Right hindlimb (tissue), 1 donor: ENCODE measurements at regions not wholly inside any gene's neighbourhood (a gene's known extent, or its start where the extent isn't known, plus 50 kb on each side); places are given as distances from the start of the nearest gene placed in this dataset.
A peak's percentile ranks its signal among the peaks of the same experiment; 100 is the strongest.

Experiments used
- DNase-seq: peaks from one replicate; pipeline ENCODE4 v3.0.0-alpha.2; 2018

DNA sequence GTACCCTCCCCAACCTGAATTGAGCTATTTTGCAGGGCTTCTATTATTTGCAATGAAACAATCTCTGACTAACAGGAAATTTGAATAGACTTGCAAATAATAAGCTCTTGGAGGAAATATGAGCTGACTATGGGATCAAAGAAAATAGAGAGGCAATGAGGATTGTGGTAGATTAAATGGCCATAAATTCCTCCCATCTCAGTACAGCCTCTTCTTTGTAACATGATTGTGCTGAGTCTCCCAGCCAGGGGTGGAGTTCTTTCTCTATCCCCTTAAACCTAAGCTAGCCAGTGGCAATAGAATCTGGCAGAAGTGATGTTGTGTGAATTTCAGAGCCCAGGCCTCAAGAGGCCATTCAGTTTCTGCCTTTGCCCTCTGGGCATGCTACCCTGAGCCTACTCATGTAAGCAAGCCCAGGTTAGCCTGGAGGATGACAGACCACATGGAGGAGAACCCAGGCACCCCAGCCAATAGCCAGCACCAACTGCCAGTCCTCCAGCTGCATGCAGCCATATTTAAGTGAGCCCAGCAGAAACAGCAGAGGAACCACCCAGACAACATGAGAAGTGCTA, 86.8 kb upstream of the TP53I11 start:
- DNase-seq = no peak

DNA sequence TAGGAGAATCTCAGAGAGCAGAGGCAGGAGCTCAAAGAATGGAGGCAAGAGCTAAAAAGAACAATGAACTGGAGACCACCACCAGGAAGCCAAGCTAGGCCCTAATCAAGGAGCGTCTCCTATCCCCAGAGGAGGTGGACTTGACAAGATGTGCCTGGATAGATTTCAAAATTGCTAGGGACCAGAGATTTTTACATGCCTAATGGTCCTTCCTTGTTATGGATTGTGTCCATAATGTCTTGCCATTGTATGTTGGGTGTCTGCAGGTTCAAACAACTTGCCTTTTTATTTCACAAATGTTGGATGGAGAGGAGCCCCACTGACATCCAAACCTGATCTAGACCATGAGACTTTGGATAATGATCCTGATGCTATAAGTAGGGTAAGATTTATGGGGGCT, 88.2 kb upstream of the TP53I11 start:
- DNase-seq = no peak

DNA sequence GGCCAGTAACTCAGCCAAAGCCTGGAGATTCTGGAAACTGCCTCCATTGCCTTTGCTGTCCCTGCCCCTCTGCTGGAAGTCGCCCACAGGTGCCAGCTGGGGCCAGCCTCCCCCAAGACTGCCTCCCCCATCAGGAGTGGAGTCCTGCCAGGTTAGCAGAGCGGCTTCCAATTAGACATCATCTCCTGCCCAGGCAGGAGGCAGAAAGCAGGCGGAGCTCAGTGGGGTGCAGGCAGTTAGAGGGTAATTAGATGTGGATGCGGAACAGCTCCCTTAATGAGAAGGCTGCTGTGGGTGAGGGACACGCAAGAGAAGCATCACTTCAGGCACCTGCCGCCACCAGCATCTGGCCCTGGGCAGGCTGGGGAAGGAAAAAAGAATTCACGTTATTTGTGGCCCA, 90.9 kb upstream of the TP53I11 start:
- no peak for DNase-seq

DNA sequence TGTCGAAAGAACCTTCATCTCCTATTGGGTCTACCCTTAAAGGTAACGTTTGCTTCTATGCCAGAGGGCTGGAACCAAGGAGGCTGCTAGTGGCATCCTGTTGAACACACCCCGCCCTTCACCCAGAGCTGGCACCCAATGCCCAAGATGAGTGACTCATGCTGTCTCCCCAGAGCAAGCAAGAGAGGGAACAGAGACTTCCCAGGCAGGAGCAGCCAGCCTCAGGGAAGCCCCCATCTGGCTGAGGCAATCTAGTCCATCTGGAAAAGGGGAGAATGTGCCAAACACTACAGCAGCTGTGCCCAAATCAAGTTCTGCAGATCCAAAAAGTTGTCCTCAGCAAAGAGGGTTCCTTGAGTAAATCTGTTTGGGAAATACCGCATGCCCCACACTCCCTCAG, 91.9 kb upstream of the TP53I11 start:
- no peak for DNase-seq

DNA sequence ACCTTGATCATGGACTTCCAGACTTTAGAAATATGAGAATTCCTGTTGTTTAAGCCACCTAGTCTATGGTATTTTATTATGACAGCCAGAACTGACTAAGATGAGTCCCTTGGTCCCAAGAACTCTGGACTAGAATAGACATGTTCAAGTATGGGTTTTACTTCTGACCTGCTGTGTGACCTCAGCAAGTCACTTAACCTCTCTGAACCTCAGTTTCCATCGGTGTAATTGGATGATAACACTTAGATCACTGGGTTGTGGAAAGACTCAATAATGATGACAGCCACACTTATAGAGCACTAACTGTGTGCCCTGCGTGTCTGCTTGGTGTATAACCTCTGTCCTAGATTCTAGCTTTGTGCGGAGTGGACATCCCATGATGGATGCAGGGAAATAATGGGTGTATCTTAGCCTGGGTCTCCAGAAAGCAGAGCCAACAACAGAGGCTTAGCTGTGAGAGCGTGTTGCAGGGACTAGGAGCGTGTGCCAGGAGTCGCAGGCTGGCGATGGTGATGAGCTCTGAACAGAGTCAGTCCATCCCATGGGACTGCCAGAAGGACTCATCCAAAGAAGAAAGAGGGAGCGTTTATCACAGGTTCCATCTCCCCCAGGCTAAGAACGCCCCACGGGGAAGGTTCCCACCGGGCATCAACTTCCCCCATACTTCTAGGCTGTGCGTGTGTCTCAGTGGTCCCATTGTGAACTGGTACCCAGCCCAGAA, 93.2 kb upstream of the TP53I11 start:
- DNase-seq = no peak

DNA sequence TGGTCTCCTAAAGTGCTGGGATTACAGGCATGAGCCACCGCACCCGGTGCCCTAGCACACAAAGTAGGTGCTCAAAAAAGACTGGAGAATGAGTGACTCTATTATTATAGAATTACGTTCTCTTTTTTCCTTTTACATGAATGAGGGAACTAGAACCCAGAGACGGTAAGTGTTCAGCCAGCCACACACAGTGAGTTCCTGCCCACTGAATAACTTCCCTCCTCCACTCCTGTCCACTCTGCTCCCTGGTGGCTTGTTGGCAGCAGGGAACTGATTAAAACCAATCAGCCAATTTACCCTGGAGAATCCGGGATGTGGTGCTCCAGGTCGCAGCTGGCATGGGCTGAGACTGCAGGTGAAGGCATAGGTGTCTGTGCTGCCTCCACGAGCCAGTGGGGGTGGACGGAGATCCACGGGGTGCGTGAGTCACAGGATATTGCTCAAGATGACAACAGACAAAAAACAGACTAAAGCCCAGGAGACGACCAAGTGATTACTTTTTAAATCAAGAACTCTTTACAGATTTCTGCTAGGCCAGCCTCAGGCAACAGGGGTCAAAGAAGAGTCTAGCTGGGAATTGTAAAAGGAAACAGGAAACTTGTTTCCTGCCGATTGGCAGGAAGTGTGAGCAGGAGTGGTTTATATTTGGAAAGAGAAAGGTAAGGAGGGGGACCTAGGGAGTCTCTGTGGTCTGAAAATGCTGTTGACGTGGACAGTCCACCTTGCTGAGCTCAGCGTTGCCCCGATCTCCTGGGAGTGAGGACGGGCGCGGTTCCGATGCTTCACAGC, 95.2 kb upstream of the TP53I11 start:
- no peak for DNase-seq

DNA sequence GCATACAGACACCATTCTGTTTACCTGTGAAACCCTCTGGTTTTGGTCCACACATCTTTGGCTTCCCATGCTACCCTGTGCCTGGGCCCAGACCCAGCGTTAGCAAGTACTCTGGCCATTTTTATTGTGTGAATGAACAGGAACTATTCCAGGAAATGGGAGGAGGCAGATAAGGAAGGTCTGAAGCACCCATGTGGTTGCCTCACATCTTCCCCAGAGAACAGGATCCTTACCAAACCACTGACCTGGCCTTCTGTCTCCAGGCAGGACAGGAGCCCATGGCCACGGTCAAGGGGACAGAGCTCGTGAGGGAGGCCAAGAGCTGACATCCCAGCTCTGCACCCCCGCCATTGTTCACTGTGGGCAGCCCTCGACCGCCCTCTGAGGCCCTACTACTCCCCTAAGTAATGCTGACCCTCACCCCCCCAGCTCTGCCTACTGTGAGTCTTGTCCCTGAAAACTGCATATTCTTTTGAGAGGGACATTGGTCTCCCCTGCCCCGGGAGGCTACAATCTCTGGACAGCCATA, 97.7 kb upstream of the TP53I11 start:
- no peak for DNase-seq

DNA sequence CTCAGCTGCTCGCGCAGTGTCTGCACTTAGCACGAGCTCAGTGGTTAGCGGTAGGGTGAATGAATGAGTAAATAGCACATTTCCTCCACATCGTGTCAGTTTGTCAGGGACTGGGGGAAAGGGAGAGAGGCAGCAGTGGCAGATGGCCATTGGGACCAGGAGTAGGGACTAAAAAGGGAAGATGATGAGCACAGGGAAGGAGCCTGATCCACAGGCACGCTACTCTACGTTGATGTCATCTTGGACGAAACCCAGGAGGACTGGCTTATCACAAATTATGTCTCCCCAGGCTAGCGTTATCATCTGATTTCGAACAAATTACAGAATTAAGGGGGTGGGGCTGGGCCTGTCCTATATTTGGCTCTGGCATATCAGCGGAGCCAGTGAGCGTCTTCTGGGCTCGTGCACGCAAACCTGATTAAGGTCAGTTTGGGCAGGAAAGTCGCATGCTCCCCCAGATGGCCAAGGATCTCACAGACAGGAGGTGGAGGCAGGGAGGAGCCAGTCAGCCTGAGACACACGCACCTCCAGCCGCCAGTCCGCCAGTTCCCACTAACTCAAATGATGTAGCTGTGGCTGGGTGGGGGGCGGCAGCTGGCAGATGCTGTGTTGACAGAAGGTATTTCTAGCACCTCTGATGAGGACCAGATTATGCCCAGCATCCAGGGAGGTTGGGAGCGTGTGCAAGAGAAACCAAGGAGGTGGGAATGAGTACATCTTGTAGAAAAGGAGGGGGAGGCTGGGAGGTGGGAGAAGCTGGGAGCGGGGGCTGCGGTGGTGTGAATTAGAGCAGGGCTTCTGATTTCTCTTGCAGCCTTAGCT, 97.4 kb upstream of the PRDM11 start:
- no peak for DNase-seq

DNA sequence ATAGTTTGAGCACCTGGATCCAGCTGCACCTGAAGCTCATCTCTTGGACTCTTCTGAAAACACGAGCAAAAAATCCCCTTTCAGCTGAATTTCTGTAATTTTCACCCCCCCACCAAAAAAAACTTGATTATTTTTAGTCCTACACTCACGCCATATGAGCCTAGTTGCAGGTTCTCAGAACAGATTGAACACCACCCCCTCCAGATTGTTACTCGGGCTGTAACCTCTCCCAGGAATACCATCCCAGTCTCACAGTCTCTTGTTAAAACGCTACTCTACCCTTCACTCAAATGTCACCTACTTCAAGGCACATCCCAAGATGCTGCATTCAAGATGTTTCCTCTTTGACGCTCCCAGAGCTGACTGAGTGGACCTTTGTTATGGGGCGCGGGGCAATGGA, 96.3 kb upstream of the PRDM11 start:
- no peak for DNase-seq

DNA sequence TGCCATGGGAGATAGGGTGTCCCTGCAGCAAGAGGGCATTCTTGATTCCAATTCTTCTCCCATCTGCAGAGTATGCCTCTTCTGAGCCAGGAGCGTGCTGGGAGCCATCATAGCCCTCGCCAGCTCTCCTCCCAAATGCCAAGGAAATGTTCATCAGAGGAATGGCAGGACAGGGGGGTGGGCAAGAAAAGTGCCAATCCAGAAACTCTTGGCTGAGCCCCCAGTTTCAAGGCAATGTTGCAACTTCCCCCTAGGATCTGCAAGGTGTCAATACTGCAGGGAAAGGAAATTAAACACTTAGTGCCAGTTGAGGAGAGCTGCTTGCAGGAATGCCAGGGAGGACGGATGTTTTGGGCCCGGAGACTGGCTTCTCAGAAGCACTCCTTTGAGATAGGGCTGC, 94.8 kb upstream of the PRDM11 start:
- DNase-seq = no peak

DNA sequence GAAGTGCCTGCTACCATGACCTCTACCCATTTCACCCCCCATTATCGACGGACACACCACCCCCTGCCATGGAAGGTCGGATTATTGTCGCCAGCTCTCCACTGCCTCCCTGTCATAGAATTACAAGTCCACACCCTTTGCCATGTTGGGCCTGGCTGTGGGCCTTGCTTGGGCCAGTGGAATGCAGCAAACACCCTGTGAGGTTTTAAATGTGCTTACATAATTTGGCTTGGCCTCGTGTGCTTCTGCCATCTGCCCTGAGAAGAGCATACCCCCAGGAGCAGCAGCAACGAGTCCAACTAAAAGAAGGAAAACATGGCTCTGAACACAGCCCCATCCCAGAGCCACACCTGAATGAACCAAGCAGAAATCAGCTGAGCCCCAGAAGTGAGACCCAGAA, 94.1 kb upstream of the PRDM11 start:
- DNase-seq = no peak

DNA sequence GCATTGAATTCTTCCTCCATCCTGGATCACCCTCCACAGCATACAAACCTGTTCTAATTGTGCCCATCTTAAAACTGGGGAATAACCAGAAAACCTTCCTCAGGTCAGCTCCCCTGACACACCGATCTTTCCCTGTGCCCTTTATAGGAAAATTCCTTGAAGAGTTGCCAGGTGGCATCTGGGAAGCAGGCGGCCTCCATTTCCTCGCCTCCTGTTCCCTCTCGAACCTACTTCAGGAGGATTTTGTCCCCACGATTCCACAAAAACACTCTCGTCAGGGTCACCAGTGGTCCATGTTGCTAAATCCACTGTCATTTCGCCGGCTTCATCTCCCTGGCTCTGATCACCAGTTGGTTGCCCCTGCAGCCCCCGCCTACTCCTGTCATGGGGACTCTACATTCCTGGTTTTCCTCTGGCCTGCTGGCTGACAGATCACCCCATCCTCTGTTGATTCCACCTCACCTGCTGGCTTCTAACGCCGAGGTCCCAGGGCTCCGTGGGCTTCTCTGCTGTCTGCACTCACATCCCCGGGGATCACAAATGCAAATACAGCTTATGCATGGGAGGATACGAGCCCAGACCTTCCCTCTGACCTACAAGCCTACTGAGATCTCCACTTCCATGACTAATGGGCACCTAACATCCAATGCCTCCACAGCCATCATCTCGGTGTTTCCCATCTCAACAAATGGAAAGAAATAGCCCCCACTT, 92.5 kb upstream of the PRDM11 start:
- no peak for DNase-seq

DNA sequence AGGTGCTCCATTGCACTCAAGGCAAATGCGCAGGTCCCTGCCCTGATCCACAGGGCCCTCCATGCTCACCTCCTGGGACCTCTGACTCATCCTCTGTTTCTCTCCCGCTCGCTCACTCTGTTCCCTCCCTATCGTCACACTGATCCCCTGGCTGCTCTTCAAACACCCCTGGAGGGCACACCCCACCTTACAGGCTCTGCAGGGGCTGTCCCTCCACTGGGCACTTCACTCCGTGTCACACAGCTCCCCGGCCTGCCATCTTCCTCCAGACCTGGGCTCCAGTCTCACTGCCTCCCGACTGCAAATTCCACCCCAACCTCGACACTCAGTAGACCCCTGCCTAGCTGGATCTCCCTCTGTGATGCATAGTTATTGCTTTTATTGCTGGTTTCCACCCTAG, 91.5 kb upstream of the PRDM11 start:
- no peak for DNase-seq

DNA sequence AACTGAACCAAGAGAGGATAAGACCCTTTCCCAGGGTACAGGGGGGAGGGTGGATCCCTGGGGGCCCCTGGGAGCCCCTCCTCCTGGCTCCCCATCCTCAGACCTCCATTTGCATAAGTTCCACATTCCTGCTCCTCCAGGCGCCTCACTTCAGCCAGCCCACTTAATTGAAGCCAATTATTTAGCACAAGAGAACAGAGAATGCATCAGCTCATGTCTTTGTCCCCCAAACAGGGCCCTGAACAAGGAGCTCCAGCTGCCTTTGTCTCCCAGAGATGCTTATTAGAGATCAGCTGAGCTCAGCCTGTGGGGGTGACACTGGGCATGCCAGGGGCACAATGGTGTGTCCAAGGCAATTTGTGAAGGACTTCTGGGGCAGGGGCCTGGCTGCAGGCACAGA, 89.9 kb upstream of the PRDM11 start:
- no peak for DNase-seq

DNA sequence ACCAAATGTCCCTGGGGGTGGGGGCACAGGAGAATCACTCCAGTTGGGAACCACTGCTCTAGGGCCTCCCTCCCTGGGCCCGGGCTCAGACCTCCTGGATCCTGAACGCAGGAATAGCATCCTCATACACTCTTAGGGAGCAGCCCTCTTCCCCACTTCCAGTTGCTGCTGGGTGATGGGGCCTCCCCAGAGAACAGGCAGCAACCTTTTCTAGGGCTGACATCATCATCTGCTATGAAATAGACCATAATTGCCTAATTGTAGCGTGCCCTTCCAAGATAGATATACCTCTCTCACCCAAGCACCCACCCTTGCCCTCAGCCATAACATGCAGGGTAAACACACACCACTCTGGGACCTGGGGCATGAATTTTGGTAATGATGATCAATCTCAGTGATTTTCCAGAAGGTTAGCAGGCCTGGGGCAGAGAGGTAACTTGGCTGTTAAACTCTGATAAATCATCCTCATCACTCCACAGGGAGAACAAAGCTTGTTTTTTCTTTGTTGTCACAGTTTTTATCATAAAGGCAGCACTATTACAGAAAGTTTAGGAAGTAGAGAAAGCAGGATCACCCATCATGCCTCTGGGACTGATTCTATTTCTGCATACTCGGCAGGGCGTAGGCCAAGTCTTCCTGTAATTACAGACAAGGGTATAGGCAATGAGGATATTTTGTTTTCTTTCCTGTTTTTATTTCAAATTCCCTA, 88.3 kb upstream of the PRDM11 start:
- DNase-seq = no peak

DNA sequence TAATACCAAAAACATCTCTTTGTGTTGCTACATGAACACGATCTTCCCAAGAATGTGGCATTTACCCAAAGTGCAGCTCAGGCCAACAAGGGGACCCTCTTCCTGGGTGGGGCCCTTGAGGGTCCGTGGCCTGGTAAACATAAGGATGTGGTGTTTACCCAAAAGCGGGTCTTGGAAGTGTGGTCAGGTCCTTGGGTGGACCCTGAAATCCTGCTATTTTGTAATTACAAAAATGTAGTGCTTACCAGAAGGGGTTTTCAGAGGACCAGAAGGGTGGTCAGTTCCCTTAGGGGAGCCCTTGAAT, 87.8 kb upstream of the PRDM11 start:
- peak; percentile 60 for DNase-seq

DNA sequence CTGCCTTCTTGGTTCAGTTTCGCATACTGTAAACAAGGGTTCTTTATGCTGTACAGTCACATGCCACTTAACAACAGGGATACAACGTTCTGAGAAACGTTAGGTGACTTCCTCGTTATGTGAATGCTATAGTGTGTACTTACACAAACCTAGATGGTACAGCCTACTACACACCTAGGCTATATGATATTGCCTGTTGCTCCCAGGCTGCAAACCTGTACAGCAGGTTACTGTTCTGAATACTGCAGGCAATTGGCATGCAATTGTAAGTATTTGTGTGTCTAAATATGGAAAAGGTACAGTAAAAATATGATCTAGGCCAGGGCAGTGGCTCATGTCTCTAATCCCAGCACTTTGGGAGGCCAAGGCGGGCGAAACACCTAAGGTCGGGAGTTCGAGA, 85.7 kb upstream of the PRDM11 start:
- no peak for DNase-seq

DNA sequence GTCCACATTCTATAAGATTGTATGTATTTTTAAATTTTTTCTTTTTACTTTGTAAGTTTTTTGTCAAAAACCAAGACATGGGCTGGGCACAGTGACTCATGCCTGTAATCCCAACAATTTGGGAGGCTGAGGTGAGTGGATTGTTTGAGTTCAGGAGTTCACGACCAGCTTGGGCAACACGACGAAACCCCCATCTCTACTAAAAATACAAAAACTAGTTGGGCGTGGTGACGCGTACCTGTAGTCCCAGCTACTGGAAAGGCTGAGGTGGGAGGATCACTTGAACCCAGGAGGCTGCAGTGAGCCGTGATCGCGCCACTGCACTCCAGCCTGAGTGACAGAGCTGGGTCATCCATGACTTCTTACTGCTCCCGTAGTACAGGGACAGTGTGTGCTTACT, 84.8 kb upstream of the PRDM11 start:
- DNase-seq = no peak

DNA sequence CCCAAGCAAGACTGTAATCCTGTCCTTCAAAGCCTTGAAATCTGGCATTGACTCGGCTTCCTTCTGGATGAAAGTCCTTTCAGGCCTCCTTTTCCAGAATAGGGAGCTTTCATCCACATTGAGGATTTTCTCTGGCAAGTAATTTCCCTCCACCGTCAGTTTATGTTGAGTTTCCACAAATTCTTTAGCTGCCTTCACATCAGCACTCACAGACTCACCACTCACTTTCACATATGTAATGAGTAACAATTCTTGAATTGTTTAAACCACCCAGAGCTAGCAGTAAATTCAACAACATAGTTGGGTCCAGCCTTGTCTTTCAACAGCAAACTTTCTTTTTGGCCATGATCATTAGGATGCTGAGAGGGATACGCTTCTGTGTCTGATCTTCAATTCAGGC, 84.3 kb upstream of the PRDM11 start:
- no peak for DNase-seq

DNA sequence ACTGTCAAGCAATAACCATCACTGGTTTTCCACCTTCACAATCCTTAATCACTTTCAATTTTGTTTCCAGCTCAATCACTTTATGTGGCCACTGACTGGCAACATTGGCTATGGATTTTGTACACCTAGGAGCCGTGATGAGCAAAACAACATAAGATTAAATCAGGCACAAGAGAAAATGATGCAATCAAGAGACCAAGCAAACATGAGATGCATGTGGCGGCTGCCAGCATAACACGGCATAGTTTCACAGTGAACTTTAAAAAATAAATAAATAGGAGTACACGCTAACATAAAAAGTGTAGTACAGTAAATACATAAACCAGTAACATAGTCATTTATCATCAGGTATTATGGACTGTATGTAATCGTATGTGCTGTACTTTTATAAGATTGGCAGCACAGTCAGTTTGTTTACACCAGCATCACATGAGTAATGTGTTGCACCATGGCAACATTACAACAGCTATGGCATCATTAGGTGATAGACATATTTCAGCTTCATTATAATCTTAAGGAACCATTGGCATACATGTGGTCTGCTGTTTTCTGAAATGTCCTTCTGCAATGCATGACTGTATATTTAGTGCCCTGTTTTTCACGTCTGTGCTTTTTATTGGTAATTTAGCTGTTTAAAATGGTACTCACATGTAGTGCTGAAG, 83.3 kb upstream of the PRDM11 start:
- no peak for DNase-seq

DNA sequence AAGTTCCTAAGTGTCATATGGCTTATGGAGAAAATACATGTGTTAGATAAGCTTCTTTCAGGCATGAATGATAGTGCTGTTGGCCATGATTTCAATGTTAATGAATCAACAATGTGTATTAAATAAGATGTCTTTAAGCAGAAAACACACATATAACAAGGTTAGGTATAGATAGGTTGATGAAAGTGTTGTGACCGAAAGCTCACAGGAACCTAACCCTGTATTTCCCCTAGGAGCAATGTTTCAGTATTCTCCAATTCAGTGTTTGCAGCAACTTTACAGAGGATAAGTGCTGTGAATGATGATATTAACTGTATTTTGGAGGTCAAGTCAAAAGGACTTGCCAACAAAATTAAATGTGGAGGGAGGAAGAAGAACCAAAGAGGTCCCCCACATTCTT, 82.8 kb upstream of the PRDM11 start:
- no peak for DNase-seq

DNA sequence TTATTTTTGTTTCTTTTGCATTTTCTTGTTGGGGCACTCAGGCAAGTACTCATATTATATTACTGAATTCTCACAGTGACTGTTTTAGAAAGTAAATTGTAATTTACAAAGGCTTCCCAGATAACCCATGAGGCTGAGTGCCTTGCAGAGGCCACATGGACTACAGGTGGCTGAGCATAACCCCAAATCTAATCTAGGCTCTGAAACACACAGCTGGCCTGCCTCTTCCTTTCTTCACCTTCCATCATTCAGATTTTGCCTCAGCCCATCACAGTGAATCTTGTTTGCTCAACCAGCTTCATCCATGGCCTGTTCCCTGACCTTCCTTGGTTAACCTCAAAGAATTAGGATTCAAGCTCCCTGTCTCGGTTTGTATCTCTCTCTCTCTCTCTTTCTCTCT, 78.5 kb upstream of the PRDM11 start:
- no peak for DNase-seq
